ENCODE measurements at regions not wholly inside any gene's neighbourhood (a gene's known extent, or its start where the extent isn't known, plus 50 kb on each side); places are given as distances from the start of the nearest gene placed in this dataset.

DNA sequence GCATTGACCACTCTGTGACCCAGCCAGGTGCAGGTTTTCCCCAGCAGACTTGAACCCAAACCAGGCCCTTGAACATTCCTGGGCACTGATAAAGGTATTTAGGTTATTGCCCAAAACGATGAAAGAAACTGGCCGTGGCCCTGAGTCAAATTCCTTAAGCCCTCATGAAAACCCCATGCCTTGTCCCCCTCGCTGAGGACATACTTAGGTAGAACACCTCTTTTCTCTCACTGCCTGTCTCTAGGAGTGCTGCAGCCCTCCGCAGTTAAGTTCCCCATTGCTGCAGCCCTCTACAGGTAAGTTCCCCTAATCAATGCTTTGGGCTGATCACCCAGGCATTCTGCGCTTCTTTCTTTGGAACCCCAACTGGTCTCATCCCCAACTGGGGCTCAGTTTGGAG lies 961.6 kb downstream of the TBC1D22A start:
- TF ChIP-seq, protein P1, sequence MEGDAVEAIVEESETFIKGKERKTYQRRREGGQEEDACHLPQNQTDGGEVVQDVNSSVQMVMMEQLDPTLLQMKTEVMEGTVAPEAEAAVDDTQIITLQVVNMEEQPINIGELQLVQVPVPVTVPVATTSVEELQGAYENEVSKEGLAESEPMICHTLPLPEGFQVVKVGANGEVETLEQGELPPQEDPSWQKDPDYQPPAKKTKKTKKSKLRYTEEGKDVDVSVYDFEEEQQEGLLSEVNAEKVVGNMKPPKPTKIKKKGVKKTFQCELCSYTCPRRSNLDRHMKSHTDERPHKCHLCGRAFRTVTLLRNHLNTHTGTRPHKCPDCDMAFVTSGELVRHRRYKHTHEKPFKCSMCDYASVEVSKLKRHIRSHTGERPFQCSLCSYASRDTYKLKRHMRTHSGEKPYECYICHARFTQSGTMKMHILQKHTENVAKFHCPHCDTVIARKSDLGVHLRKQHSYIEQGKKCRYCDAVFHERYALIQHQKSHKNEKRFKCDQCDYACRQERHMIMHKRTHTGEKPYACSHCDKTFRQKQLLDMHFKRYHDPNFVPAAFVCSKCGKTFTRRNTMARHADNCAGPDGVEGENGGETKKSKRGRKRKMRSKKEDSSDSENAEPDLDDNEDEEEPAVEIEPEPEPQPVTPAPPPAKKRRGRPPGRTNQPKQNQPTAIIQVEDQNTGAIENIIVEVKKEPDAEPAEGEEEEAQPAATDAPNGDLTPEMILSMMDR (IDR thresholded peaks at IDR 0.05; ENCODE audit: low read depth, low read length, missing control alignments) = no peak
- no peak for DNase-seq (ENCODE audit: low read depth)

DNA sequence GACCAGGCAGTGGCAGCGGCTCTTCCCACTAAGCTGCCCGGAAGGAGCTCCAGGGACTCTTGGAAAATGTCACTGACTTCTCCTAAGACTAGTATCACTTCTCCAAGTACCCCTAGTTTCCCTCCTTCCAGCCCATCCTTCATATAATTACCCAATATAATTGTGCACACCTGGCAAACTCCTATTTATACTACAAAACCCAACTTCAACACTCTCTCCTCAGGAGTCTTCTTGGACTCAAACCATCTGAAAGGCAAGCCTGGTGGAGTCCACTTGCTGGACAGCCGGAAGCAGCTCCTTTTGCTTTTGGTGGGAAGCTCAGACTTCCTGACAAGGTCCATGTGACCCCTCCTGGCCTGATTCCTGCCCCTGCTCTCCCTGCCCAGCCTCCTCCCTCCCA lies 955.9 kb downstream of the TBC1D22A start:
- DNase-seq (ENCODE audit: low read depth) = no peak
- TF ChIP-seq, protein P1 (IDR thresholded peaks at IDR 0.05; ENCODE audit: low read depth, low read length, missing control alignments) = no peak
- no peak overlapping the region for H3K4me3 ChIP-seq (ENCODE audit: low read depth, low read length)

More for the DNA sequence above, 961.6 kb downstream of the TBC1D22A start:
- H3K4me3 ChIP-seq (ENCODE audit: low read depth, low read length) = no peak overlapping the region

DNA sequence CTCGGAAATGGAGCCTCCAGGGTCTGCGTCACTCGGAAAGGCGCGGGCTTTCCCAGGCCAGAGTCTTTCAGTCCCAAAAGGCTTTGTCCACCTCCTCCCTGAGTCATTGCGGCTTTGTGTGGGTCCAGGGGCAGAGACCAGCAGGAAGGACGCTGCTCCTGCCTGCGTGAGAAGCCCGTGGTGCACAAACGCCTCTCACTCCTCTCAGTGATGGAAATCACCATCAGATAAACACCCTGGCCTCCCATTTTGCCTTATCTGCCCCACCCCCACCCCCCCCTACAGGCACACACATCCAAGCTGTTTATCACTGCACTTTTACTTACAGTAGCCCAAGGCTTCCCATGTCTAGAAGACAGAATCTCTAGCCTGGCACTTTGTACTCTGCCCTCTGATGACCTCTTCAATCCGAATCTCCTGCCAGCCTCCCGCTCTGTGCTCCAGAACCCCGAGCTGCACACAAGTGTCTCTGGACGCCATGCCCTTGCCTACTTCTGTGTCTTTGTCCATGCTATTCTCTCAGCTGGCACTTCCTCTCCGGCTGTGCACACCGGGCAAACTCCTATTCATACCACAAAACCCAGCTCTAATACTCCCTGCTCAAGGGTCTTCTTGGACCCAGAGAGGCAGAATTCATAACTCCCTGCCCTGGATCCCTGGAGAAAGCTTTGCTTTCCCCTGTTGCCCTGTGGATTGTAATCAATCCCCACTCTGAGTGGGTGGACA lies 954.6 kb downstream of the TBC1D22A start:
- no peak for DNase-seq (ENCODE audit: low read depth)
- no peak overlapping the region for H3K4me3 ChIP-seq (ENCODE audit: low read depth, low read length)
- TF ChIP-seq, protein P1 (IDR thresholded peaks at IDR 0.05; ENCODE audit: low read depth, low read length, missing control alignments) = no peak

DNA sequence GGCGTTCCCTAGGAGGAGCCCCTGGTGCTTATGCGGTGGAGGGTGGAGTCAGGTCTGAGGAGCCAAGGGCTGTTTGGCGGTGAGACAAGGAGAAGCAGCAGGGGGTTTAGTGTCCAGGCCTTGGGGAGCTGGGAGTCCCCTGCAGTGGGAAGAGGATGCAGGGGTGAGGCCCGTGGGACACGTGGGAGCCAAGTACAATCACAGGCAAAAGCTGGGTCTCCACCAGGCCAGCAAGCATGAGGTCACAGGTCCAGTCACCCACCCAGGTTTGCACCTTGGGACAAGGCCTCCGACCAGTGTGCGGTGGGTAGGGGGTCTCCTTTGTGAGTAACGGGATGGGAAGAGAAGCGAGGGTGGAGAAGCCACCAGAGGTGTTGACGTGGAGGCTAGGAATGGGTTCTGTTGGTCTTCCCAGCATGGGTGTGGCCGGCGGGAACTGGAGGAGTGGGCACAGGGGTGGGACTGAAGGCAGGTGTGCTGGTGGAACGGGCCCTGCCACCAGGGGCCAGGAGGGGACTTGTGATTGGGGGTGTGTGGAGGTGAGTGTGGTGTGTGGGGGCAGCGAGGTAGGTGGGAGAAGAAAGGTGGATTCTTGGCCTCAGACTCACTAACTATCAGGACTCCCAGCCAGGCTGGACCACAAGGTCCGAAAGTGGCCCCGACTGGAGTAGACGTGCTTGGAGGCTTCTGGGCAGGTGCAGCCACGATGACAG lies 953.6 kb downstream of the TBC1D22A start:
- DNase-seq (ENCODE audit: low read depth) = no peak
- no peak overlapping the region for H3K4me3 ChIP-seq (ENCODE audit: low read depth, low read length)
- TF ChIP-seq, protein P1 (IDR thresholded peaks at IDR 0.05; ENCODE audit: low read depth, low read length, missing control alignments) = no peak

DNA sequence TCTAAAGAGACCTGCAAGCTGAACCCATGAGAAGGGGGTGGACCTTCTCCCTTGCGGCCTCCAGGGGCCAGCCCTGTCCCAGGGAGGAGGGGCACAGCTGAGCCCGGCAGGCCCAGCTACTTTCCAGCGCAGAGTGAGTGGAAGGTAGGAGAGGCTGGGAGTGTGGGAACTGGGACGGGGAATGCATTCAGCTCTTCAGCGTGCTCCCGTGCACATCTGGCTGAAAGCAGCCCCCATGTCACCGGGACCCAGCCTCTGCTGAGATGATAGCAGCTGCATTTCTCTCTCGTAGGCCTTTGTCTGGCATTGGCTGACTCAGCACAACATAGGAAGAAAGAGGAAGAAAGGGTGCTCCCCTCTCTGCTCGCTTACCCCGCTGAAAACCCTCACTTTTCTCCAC lies 951.5 kb downstream of the TBC1D22A start:
- H3K4me3 ChIP-seq (ENCODE audit: low read depth, low read length) = no peak overlapping the region
- DNase-seq (ENCODE audit: low read depth) = no peak
- TF ChIP-seq, protein P1 (IDR thresholded peaks at IDR 0.05; ENCODE audit: low read depth, low read length, missing control alignments) = no peak

DNA sequence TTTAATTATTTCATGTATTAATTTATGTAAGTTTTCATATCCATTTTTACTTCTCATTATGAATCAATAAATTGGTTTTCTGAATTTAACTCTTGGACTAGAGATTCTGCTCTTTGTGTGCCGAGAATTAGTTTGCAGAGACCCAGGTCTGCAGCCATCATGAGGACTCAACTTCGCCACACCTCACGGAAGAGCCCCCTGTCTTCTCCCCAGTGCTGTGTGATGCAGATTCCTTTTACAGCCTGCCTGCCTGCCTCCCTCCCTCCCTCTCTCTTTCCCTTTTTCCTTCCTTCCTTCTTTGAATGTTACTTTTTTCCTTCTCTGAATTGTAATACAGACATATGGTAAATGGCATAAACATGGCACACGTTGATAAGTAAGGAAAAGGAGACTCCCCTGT lies 947.7 kb downstream of the TBC1D22A start:
- TF ChIP-seq, protein P1 (IDR thresholded peaks at IDR 0.05; ENCODE audit: low read depth, low read length, missing control alignments) = no peak
- no peak overlapping the region for H3K4me3 ChIP-seq (ENCODE audit: low read depth, low read length)
- no peak for DNase-seq (ENCODE audit: low read depth)
